ENCODE measurements at regions not wholly inside any gene's neighbourhood (a gene's known extent, or its start where the extent isn't known, plus 50 kb on each side); places are given as distances from the start of the nearest gene placed in this dataset.
"Not testable (repeated sequence)": the region's sequence is repeated elsewhere in the genome, so short reads cannot be mapped to it uniquely, and the experiment has no call there.

- in situ Hi-C loops (cut with MboI; ENCODE audit: low pct_unique_long_range_greater_than_20kb, low sequenced_read_pairs), result no loop called here
- no peak for DNase-seq
Measured at GRCh38 chrX:3191796-3192195, 150.5 kb downstream of the ARSF start.

GRCh38 chrX:3191201-3191600 is 149.9 kb downstream of the ARSF start:
- DNase-seq, result no peak
- in situ Hi-C loops (cut with MboI; ENCODE audit: low pct_unique_long_range_greater_than_20kb, low sequenced_read_pairs), result no loop called here

GRCh38 chrX:3184176-3184930 is 143.1 kb downstream of the ARSF start:
- in situ Hi-C loops (cut with MboI; ENCODE audit: low pct_unique_long_range_greater_than_20kb, low sequenced_read_pairs), result no loop called here

GRCh38 chrX:3181846-3182245 is 140.6 kb downstream of the ARSF start:
- DNase-seq, result no peak
- in situ Hi-C loops (cut with MboI; ENCODE audit: low pct_unique_long_range_greater_than_20kb, low sequenced_read_pairs), result no loop called here

More at GRCh38 chrX:3184176-3184930, 143.1 kb downstream of the ARSF start:
- no peak for DNase-seq

- in situ Hi-C loops (cut with MboI; ENCODE audit: low pct_unique_long_range_greater_than_20kb, low sequenced_read_pairs), result no loop called here
- no peak for DNase-seq
Measured at GRCh38 chrX:3178329-3178728, 137.1 kb downstream of the ARSF start.

- DNase-seq, result no peak
- in situ Hi-C loops (cut with MboI; ENCODE audit: low pct_unique_long_range_greater_than_20kb, low sequenced_read_pairs), result no loop called here
Measured at GRCh38 chrX:3177851-3178250, 136.6 kb downstream of the ARSF start.

GRCh38 chrX:3176439-3176820 is 135.2 kb downstream of the ARSF start:
- in situ Hi-C loops (cut with MboI; ENCODE audit: low pct_unique_long_range_greater_than_20kb, low sequenced_read_pairs), result no loop called here
- DNase-seq, result no peak

GRCh38 chrX:3175659-3176438 is 134.6 kb downstream of the ARSF start:
- DNase-seq, result no peak
- in situ Hi-C loops (cut with MboI; ENCODE audit: low pct_unique_long_range_greater_than_20kb, low sequenced_read_pairs), result no loop called here

GRCh38 chrX:3172156-3172555 is 130.9 kb downstream of the ARSF start:
- in situ Hi-C loops (cut with MboI; ENCODE audit: low pct_unique_long_range_greater_than_20kb, low sequenced_read_pairs); DNase-seq: not testable (repeated sequence)

GRCh38 chrX:3169421-3169820 is 128.2 kb downstream of the ARSF start:
- in situ Hi-C loops (cut with MboI; ENCODE audit: low pct_unique_long_range_greater_than_20kb, low sequenced_read_pairs), result no loop called here
- DNase-seq, result no peak

GRCh38 chrX:3167771-3168170 is 126.5 kb downstream of the ARSF start:
- in situ Hi-C loops (cut with MboI; ENCODE audit: low pct_unique_long_range_greater_than_20kb, low sequenced_read_pairs), result no loop called here
- DNase-seq, result no peak

GRCh38 chrX:3166670-3167455 is 125.6 kb downstream of the ARSF start:
- DNase-seq, result no peak
- in situ Hi-C loops (cut with MboI; ENCODE audit: low pct_unique_long_range_greater_than_20kb, low sequenced_read_pairs), result no loop called here

GRCh38 chrX:3165808-3166207 is 124.5 kb downstream of the ARSF start:
- no peak for DNase-seq
- in situ Hi-C loops (cut with MboI; ENCODE audit: low pct_unique_long_range_greater_than_20kb, low sequenced_read_pairs), result no loop called here
